ENCODE measurements at regions not wholly inside any gene's neighbourhood (a gene's known extent, or its start where the extent isn't known, plus 50 kb on each side); places are given as distances from the start of the nearest gene placed in this dataset.

GRCh38 chr1:166283600-166283999 is 116.8 kb upstream of the FAM78B start:
- TF ChIP-seq ISL1 (CRISPR knock-in tag; IDR thresholded peaks at IDR 0.05) (no peak), PATZ1 (CRISPR knock-in tag; IDR thresholded peaks at IDR 0.05; ENCODE audit: borderline replicate concordance) (no peak), ESRRG (CRISPR knock-in tag; IDR thresholded peaks at IDR 0.05) (no peak), CSRNP3 (CRISPR knock-in tag; IDR thresholded peaks at IDR 0.05) (no peak), ARNTL (CRISPR knock-in tag; IDR thresholded peaks at IDR 0.05; ENCODE audit: borderline replicate concordance, low read depth) (no peak), CSDC2 (CRISPR knock-in tag; IDR thresholded peaks at IDR 0.05) (no peak), SNAI2 (CRISPR knock-in tag; IDR thresholded peaks at IDR 0.05) (no peak), TOX (CRISPR knock-in tag; IDR thresholded peaks at IDR 0.05; ENCODE audit: borderline replicate concordance) (no peak), POU6F1 (CRISPR knock-in tag; IDR thresholded peaks at IDR 0.05; ENCODE audit: borderline replicate concordance, low read depth) (no peak), TSHZ2 (CRISPR knock-in tag; IDR thresholded peaks at IDR 0.05) (no peak), ZNF70 (CRISPR knock-in tag; IDR thresholded peaks at IDR 0.05) (no peak), ZNF565 (CRISPR knock-in tag; conservative IDR thresholded peaks at IDR 0.05; ENCODE audit: low read depth) (no peak), ZFP30 (CRISPR knock-in tag; IDR thresholded peaks at IDR 0.05) (no peak), GLIS3 (CRISPR knock-in tag; IDR thresholded peaks at IDR 0.05) (no peak)

All from SK-N-SH treated with all-trans-retinoic acid at 6 μM for 48 hours (cell line).